IPS DF 6.9 (cell line): ENCODE measurements at regions not wholly inside any gene's neighbourhood (a gene's known extent, or its start where the extent isn't known, plus 50 kb on each side); places are given as distances from the start of the nearest gene placed in this dataset.
"Not testable (repeated sequence)": the region's sequence is repeated elsewhere in the genome, so short reads cannot be mapped to it uniquely, and the experiment has no call there.

ENCODE experiments used
- DNase-seq: peaks from one replicate; pipeline ENCODE4 v3.0.0-alpha.2; 2013; ENCODE audit warnings: low read depth, low spot score
- H3K27ac ChIP-seq: one replicate; pipeline ENCODE4 v1.5.1; 2013; ENCODE audit warnings: low read length, control low read depth
- H3K27me3 ChIP-seq: 2 replicates; pipeline ENCODE4 v1.6.1; 2013; ENCODE audit warnings: mild to moderate bottlenecking, low read length; ENCODE audit not compliant: control insufficient read depth, insufficient read depth
- H3K36me3 ChIP-seq: 2 replicates; pipeline ENCODE4 v1.6.1; 2013; ENCODE audit warnings: low read length; ENCODE audit not compliant: control insufficient read depth, insufficient read depth
- H3K4me1 ChIP-seq: 2 replicates; pipeline ENCODE4 v1.6.1; 2013; ENCODE audit warnings: low read length; ENCODE audit not compliant: control insufficient read depth, insufficient read depth
- H3K4me3 ChIP-seq: 2 replicates; pipeline ENCODE4 v1.5.1; 2013; ENCODE audit warnings: mild to moderate bottlenecking, low read length
- H3K9me3 ChIP-seq: 2 replicates; pipeline ENCODE4 v1.6.1; 2013; ENCODE audit warnings: low read length, inconsistent platforms; ENCODE audit not compliant: control insufficient read depth, insufficient read depth
- WGBS: extraction: QIAGEN DNeasy Blood & Tissue Kit; methylation state at CpG from one replicate; pipeline ENCODE4 v1.1.7; 2013; ENCODE audit warnings: mixed read lengths, missing lambda C conversion rate; ENCODE audit not compliant: insufficient read length, insufficient coverage; 5-methylcytosine and 5-hydroxymethylcytosine counted together

DNA sequence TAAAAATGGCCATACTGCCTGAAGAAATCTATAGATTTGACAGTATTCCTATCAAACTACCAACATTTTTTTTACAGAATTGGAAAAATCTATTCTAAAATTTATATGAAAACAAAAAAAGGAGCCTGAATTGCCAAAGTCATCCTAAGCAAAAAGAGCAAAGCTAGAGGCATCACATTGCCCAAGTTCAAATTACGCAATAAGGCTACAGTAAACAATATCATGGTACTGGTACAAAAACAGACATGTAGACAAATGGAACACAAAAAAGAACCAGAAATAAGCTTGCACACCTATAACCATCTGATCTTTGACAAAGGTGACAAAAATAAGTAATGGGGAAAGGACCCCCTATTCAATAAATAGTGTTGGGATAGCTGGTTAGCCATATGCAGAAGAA, 50.2 kb upstream of the THSD7B start:
- H3K27me3 ChIP-seq = no peaks in the 10 kb centered on the region
- no peak for DNase-seq
- H3K36me3 ChIP-seq = no peaks in the 10 kb centered on the region
- H3K27ac ChIP-seq = no peak overlapping the region
- H3K4me1 ChIP-seq = no peaks in the 10 kb centered on the region
- no CpG with 5 or more reads among the region's 1 CpG for WGBS
- H3K4me3 ChIP-seq = no peak overlapping the region
- H3K9me3 ChIP-seq = no peaks in the 10 kb centered on the region

DNA sequence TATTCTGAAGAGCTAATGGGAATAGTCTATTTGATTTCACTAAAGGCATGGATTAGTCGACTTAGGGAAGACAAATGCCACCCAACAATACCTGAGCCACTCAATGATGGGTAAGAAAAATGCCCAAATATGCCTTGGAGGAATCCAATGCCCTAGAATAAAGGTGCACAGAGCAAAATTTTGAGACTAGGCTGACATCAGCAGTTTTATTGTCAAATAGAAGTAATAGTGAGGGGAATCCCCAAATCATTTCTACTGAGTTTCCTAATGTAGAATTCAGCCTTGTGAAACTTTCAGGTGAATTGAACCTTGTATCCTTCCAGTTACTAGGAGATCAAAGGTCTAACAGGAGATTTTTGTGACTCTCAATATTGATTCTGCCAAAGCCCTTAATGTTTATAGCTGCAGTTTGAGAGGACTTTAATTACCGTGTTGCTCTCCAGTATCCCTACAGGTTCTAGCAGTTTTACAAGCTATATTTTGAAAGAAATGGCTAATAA, 50.8 kb upstream of the THSD7B start:
- no peak for DNase-seq
- Histone ChIP-seq H3K36me3 (no peaks in the 10 kb centered on the region), H3K27ac (no peak overlapping the region), H3K9me3 (no peaks in the 10 kb centered on the region), H3K4me1 (no peaks in the 10 kb centered on the region), H3K4me3 (no peak overlapping the region), H3K27me3 (no peaks in the 10 kb centered on the region)
- no CpG with 5 or more reads among the region's 2 CpGs for WGBS

DNA sequence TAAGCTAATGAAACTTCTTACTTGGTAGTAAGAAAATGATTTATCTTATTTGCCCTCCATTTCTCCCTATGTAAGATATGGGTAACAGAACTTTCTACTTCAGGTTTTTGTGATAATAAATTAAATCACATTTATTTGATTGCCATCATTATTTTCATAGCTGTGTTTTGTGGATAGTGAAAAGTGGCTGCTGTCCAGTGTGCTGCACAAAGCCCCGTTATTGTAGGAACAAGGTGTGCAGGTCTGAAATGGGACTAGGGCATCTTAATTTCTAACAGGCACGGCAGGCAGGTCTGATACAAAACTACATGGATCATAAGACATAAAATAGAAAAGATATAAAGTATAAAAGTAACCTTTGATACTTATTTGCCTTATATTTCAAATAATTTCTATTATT, 51.6 kb upstream of the THSD7B start:
- no peak overlapping the region for H3K27ac ChIP-seq
- H3K4me1 ChIP-seq = no peaks in the 10 kb centered on the region
- no CpG with 5 or more reads among the region's 2 CpGs for WGBS
- H3K9me3 ChIP-seq = no peaks in the 10 kb centered on the region
- H3K4me3 ChIP-seq = no peak overlapping the region
- no peaks in the 10 kb centered on the region for H3K36me3 ChIP-seq
- no peak for DNase-seq
- H3K27me3 ChIP-seq = no peaks in the 10 kb centered on the region

DNA sequence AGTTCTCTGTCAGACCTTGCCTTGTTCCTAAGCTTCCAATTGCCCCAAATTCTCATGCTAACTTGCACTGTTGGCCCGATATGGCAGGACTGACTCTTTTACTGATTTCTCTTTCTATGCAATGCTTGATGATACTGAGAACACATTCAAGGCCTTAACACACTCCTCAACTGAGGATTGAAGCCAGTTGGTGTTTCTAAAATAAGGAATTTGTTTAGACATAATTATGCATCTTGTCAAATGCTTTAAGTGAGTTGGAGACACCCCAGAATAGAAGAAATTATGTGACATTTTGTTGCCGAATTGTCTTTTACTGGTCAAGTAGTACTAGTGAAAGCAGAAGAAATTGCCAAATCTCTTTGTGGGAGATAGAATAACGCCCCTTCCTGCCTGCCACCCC, 60.0 kb upstream of the THSD7B start:
- Histone ChIP-seq H3K36me3 (no peaks in the 10 kb centered on the region), H3K27ac (no peak overlapping the region), H3K9me3 (no peaks in the 10 kb centered on the region), H3K4me3 (no peak overlapping the region), H3K4me1 (no peaks in the 10 kb centered on the region), H3K27me3 (no peaks in the 10 kb centered on the region)
- no peak for DNase-seq
- WGBS = no CpG with 5 or more reads among the region's 3 CpGs

DNA sequence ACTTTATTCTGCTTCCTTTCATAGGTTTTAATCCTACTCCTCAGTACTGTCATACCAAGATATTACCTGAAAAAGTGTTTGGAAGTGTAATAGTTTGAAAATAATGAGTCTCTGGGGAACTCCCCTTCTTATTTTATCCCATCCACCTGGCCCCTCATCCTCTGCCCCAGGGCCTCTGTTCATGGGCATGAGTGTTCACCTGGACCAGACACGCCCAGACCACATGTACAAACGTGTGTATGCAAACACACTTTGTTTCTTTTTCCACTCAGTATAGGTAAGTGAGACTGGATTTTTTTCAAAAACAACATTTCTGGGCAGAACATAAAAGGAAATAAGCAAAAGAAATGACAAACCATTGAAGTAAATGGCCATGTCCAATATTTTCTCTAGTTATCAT, 62.1 kb upstream of the THSD7B start:
- Histone ChIP-seq H3K4me3 (no peak overlapping the region), H3K4me1 (no peaks in the 10 kb centered on the region), H3K9me3 (no peaks in the 10 kb centered on the region), H3K27ac (no peak overlapping the region), H3K36me3 (no peaks in the 10 kb centered on the region), H3K27me3 (no peaks in the 10 kb centered on the region)
- WGBS = no CpG with 5 or more reads among the region's 2 CpGs
- DNase-seq = no peak

DNA sequence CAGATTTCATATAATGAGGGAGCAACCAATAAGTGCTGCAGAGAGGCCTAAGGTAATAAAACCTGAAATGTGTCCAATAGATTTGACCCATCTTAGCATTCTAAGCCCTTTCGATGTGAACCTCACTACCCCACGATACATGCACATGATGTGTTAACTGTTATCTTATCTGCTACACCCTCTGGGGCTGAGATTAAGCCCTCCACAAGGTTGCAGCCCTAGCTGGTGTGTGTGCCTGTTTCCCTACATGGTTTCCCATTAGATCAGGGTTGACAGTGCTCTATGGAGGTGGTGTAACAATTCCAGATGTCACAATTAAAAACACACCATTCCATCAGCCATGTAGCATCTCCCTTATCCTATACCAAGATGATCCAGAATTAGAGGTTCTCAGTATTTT, 68.9 kb upstream of the THSD7B start:
- Histone ChIP-seq H3K27ac (no peak overlapping the region), H3K36me3 (no peaks in the 10 kb centered on the region), H3K4me3 (no peak overlapping the region), H3K27me3 (no peaks in the 10 kb centered on the region), H3K9me3 (no peaks in the 10 kb centered on the region), H3K4me1 (no peaks in the 10 kb centered on the region)
- no peak for DNase-seq
- WGBS = no CpG with 5 or more reads among the region's 2 CpGs

DNA sequence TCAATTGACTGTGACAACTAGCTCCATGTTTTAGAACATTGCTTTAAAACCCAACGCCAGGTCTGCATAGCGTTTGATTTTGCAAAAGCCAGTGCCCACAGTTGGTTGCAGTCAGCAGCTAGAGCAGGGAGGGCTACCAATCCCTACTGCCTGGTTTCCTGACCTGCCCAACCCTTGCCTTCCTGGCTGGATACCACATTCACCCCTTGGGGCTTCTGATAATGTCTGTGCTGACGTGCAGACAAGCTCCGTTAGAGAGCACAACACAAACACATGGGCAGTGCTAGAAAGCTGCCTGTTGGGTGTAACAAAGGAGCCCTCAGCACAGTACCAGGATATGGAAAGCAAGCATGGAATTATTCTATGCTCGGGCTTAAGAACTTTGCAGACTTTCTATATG, 71.4 kb upstream of the THSD7B start:
- Histone ChIP-seq H3K4me1 (no peaks in the 10 kb centered on the region), H3K27me3 (no peaks in the 10 kb centered on the region), H3K9me3 (no peaks in the 10 kb centered on the region), H3K4me3 (no peak overlapping the region), H3K36me3 (no peaks in the 10 kb centered on the region), H3K27ac (no peak overlapping the region)
- DNase-seq = no peak
- WGBS = no CpG with 5 or more reads among the region's 5 CpGs

DNA sequence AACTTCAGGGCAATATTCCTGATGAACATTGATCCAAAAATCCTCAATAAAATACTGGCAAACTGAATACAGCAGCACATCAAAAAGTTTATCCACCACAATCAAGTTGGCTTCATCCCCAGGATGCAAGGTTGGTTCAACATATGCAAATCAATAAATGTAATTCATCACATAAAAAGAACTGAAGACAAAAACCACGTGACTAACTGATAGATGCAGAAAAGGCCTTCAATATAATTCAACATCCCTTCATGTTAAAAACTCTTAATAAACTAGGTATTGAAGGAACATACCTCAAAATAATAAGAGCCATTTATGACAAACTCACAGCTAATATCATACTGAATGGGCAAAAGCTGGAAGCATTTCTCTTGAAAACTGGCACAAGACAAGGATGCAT, 85.3 kb upstream of the THSD7B start:
- not testable (repeated sequence) for H3K36me3 ChIP-seq, H3K4me1 ChIP-seq, H3K27ac ChIP-seq, H3K9me3 ChIP-seq, DNase-seq, H3K4me3 ChIP-seq, H3K27me3 ChIP-seq
- no CpG with 5 or more reads among the region's 1 CpG for WGBS

DNA sequence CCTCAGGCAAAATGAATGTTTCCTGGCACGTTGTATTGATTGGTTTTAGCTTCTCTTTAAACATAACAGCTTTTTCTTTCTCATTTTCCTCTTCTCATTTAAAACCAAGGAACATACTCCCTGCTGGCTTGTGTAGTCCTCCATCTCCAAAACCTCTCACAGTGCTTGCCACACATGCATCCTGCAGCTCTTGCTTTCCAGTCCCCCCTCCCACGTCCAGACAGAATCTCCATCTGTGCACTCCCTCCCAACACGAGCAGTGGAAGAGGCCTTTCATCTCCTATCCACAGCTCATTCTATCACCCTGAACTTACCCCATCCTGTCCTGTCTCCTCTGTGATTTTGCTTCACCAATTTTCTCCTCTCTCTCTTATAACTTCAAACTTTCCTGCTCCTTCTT, 99.6 kb upstream of the THSD7B start:
- no peaks in the 10 kb centered on the region; the same call in 1 of the 2 replicates for H3K27me3 ChIP-seq
- H3K4me1 ChIP-seq = no peaks in the 10 kb centered on the region
- H3K9me3 ChIP-seq = no peaks in the 10 kb centered on the region
- no peaks in the 10 kb centered on the region for H3K36me3 ChIP-seq
- H3K4me3 ChIP-seq = no peak overlapping the region
- DNase-seq = no peak
- WGBS = no CpG with 5 or more reads among the region's 3 CpGs
- no peak overlapping the region for H3K27ac ChIP-seq

DNA sequence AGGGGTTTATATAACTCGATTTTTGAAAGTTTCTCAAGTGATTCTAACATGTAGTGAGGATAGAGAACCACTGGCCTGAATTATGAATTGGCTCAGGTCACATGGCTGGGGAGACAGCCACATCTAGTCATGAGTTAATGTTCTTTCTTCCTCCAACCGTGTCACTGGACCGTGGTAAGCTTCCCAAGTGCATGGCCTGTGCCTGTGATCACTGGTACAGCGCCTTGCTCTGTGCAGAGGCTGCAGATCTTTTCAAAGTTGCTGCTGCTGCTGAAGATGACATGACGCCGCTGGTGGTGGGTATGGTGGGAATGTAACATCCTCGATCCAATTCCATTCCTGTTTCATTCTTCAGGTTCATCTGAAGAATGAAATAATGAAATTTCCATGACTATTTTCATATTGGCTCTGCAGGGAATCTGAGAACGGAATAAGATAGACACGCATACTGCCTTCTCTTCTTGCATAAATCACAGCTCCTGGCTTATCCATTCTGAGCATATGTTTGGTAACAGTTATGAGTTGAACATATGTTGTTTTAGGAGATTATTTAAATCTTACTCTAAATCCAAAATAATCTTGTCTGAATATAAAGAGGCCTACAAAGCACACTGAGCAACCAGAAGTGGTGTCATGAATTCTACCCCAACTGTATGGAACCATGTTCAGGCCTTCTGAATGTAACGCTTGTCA, 100.5 kb upstream of the THSD7B start:
- Histone ChIP-seq H3K4me3 (no peak overlapping the region), H3K9me3 (no peaks in the 10 kb centered on the region), H3K36me3 (no peaks in the 10 kb centered on the region), H3K4me1 (no peaks in the 10 kb centered on the region), H3K27me3 (no peaks in the 10 kb centered on the region; the same call in 1 of the 2 replicates), H3K27ac (no peak overlapping the region)
- no CpG with 5 or more reads among the region's 10 CpGs for WGBS
- DNase-seq = no peak

DNA sequence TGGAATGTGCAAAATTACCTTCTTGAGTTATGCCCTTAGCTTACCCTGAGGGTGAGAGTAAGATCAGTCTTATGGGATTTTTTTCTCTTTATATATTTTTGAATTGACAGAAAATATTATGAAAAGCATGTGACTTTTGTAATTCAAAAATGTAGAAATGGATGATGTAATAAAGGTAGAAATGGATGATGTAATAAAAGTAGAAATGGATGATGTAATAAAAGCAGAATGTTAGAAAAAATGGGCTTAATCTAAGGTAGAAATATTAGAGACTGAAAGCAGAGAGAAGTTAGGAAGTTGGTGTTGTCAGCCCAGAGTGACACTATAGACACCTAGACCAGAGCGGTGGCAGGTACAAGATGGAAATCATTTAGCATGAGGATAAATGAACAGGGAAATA, 107.1 kb upstream of the THSD7B start:
- WGBS = no CpG with 5 or more reads among the region's 1 CpG
- H3K4me3 ChIP-seq = no peak overlapping the region
- no peak overlapping the region for H3K27ac ChIP-seq
- H3K9me3 ChIP-seq = no peaks in the 10 kb centered on the region
- no peaks in the 10 kb centered on the region for H3K36me3 ChIP-seq
- no peaks in the 10 kb centered on the region for H3K4me1 ChIP-seq
- no peaks in the 10 kb centered on the region; the same call in 1 of the 2 replicates for H3K27me3 ChIP-seq
- DNase-seq = no peak
